Muscle of leg (tissue), 3 donors: ENCODE measurements at regions not wholly inside any gene's neighbourhood (a gene's known extent, or its start where the extent isn't known, plus 50 kb on each side); places are given as distances from the start of the nearest gene placed in this dataset.
A peak's percentile ranks its signal among the peaks of the same experiment; 100 is the strongest.
"Not testable (repeated sequence)": the region's sequence is repeated elsewhere in the genome, so short reads cannot be mapped to it uniquely, and the experiment has no call there.

Experiments used
- DNase-seq: peaks from one replicate; pipeline ENCODE4 v3.0.0; 2013
- H3K27ac ChIP-seq: one replicate; pipeline ENCODE4 v1.5.1; 2013; ENCODE audit warnings: mild to moderate bottlenecking, low read length, control low read depth
- H3K27me3 ChIP-seq: one replicate; pipeline ENCODE4 v1.6.1; 2013; ENCODE audit warnings: low read length; ENCODE audit not compliant: control insufficient read depth, insufficient read depth
- H3K36me3 ChIP-seq: one replicate; pipeline ENCODE4 v1.6.1; 2013; ENCODE audit warnings: low read length; ENCODE audit not compliant: control insufficient read depth, insufficient read depth
- H3K4me1 ChIP-seq: one replicate; pipeline ENCODE4 v1.6.1; 2013; ENCODE audit warnings: low read length; ENCODE audit not compliant: control insufficient read depth, insufficient read depth
- H3K4me3 ChIP-seq: one replicate; pipeline ENCODE4 v1.5.1; 2013; ENCODE audit warnings: low read length, control low read depth
- H3K9me3 ChIP-seq: replicated peaks from 2 replicates; pipeline ENCODE4 v1.6.1; 2013; ENCODE audit warnings: low read depth, low read length; ENCODE audit not compliant: control insufficient read depth
- WGBS: methylation state at CpG from one replicate; pipeline ENCODE4 v1.1.5; 2013; ENCODE audit warnings: missing lambda C conversion rate; ENCODE audit not compliant: insufficient coverage; 5-methylcytosine and 5-hydroxymethylcytosine counted together

GRCh38 chrX:27163236-27163635 is 299.9 kb downstream of the PPP4R3C start:
- peak; percentile 39 for DNase-seq
- no peaks in the 10 kb centered on the region for H3K4me1 ChIP-seq
- WGBS, result no CpG with 5 or more reads among the region's 4 CpGs

GRCh38 chrX:27162496-27162895 is 300.6 kb downstream of the PPP4R3C start:
- Histone ChIP-seq H3K4me1 (no peaks in the 10 kb centered on the region), H3K9me3 (no peaks in the 10 kb centered on the region), H3K36me3 (no peaks in the 10 kb centered on the region), H3K27me3 (no peaks in the 10 kb centered on the region), H3K4me3 (no peak overlapping the region), H3K27ac (no peak overlapping the region)
- no CpG with 5 or more reads among the region's 1 CpG for WGBS
- DNase-seq, result no peak

More at GRCh38 chrX:27163236-27163635, 299.9 kb downstream of the PPP4R3C start:
- no peak overlapping the region for H3K4me3 ChIP-seq
- no peak overlapping the region for H3K27ac ChIP-seq
- no peaks in the 10 kb centered on the region for H3K9me3 ChIP-seq
- no peaks in the 10 kb centered on the region for H3K36me3 ChIP-seq
- H3K27me3 ChIP-seq, result no peaks in the 10 kb centered on the region

- 86% methylated on average over 16 of the region's 21 CpGs for WGBS
- H3K36me3 ChIP-seq, H3K9me3 ChIP-seq, H3K4me3 ChIP-seq, H3K27ac ChIP-seq, H3K27me3 ChIP-seq, DNase-seq, H3K4me1 ChIP-seq: not testable (repeated sequence)
Observed at GRCh38 chrX:27156921-27157320, 306.2 kb downstream of the PPP4R3C start.

- Histone ChIP-seq H3K27ac (no peak overlapping the region), H3K27me3 (no peaks in the 10 kb centered on the region), H3K36me3 (no peaks in the 10 kb centered on the region), H3K9me3 (no peaks in the 10 kb centered on the region), H3K4me3 (no peak overlapping the region), H3K4me1 (no peaks in the 10 kb centered on the region)
- WGBS, result no CpG with 5 or more reads among the region's 1 CpG
- no peak for DNase-seq
Observed at GRCh38 chrX:27136325-27136724, 326.8 kb downstream of the PPP4R3C start.

GRCh38 chrX:27132862-27133261 is 330.3 kb downstream of the PPP4R3C start:
- no peaks in the 10 kb centered on the region for H3K9me3 ChIP-seq
- no peaks in the 10 kb centered on the region for H3K4me1 ChIP-seq
- H3K36me3 ChIP-seq, result no peaks in the 10 kb centered on the region
- no peaks in the 10 kb centered on the region for H3K27me3 ChIP-seq
- peak; percentile 22 for DNase-seq
- no CpG with 5 or more reads among the region's 1 CpG for WGBS
- no peak overlapping the region for H3K27ac ChIP-seq
- no peak overlapping the region for H3K4me3 ChIP-seq

GRCh38 chrX:27087176-27087575 is 376.0 kb downstream of the PPP4R3C start:
- DNase-seq, H3K4me3 ChIP-seq, H3K27ac ChIP-seq, H3K4me1 ChIP-seq, H3K27me3 ChIP-seq, H3K9me3 ChIP-seq, H3K36me3 ChIP-seq: not testable (repeated sequence)
- WGBS, result 65% methylated on average over 4 of the region's 11 CpGs

- H3K36me3 ChIP-seq, result no peaks in the 10 kb centered on the region
- no CpG with 5 or more reads among the region's 1 CpG for WGBS
- no peaks in the 10 kb centered on the region for H3K4me1 ChIP-seq
- no peak overlapping the region for H3K4me3 ChIP-seq
- H3K27me3 ChIP-seq, result peaks cover 3% of the 10 kb centered on the region
- H3K27ac ChIP-seq, result no peak overlapping the region
- no peaks in the 10 kb centered on the region for H3K9me3 ChIP-seq
- DNase-seq, result no peak
Observed at GRCh38 chrX:27086237-27086636, 376.9 kb downstream of the PPP4R3C start.

GRCh38 chrX:27085346-27085745 is 377.8 kb downstream of the PPP4R3C start:
- Histone ChIP-seq H3K4me3 (no peak overlapping the region), H3K9me3 (no peaks in the 10 kb centered on the region), H3K27me3 (peaks cover 3% of the 10 kb centered on the region), H3K4me1 (no peaks in the 10 kb centered on the region), H3K27ac (no peak overlapping the region), H3K36me3 (no peaks in the 10 kb centered on the region)
- WGBS, result 65% methylated on average over 2 of the region's 4 CpGs
- DNase-seq, result no peak

GRCh38 chrX:27078371-27078770 is 384.8 kb downstream of the PPP4R3C start:
- Histone ChIP-seq H3K27me3 (no peaks in the 10 kb centered on the region), H3K4me1 (no peaks in the 10 kb centered on the region), H3K9me3 (peaks cover 9% of the 10 kb centered on the region), H3K36me3 (no peaks in the 10 kb centered on the region), H3K27ac (no peak overlapping the region), H3K4me3 (no peak overlapping the region)
- no CpG with 5 or more reads among the region's 1 CpG for WGBS
- DNase-seq, result no peak

- Histone ChIP-seq H3K9me3 (no peaks in the 10 kb centered on the region), H3K4me3 (no peak overlapping the region), H3K27ac (no peak overlapping the region), H3K36me3 (no peaks in the 10 kb centered on the region), H3K27me3 (no peaks in the 10 kb centered on the region), H3K4me1 (no peaks in the 10 kb centered on the region)
- 63% methylated on average over 1 of the region's 5 CpGs for WGBS
- DNase-seq, result no peak
Observed at GRCh38 chrX:27057883-27058282, 405.3 kb downstream of the PPP4R3C start.

- H3K9me3 ChIP-seq, result no peaks in the 10 kb centered on the region
- no peak for DNase-seq
- H3K4me3 ChIP-seq, result no peak overlapping the region
- no peak overlapping the region for H3K27ac ChIP-seq
- peaks cover 2% of the 10 kb centered on the region for H3K27me3 ChIP-seq
- no CpG with 5 or more reads among the region's 1 CpG for WGBS
- no peaks in the 10 kb centered on the region for H3K4me1 ChIP-seq
- H3K36me3 ChIP-seq, result no peaks in the 10 kb centered on the region
Observed at GRCh38 chrX:27039332-27039731, 423.8 kb downstream of the PPP4R3C start.
